Glomerular visceral epithelial cell (primary cell): ENCODE measurements at regions not wholly inside any gene's neighbourhood (a gene's known extent, or its start where the extent isn't known, plus 50 kb on each side); places are given as distances from the start of the nearest gene placed in this dataset.

Experiments
- DNase-seq: peaks from one replicate; pipeline ENCODE4 v3.0.0-alpha.2; 2016; ENCODE audit errors: extremely low spot score

DNA sequence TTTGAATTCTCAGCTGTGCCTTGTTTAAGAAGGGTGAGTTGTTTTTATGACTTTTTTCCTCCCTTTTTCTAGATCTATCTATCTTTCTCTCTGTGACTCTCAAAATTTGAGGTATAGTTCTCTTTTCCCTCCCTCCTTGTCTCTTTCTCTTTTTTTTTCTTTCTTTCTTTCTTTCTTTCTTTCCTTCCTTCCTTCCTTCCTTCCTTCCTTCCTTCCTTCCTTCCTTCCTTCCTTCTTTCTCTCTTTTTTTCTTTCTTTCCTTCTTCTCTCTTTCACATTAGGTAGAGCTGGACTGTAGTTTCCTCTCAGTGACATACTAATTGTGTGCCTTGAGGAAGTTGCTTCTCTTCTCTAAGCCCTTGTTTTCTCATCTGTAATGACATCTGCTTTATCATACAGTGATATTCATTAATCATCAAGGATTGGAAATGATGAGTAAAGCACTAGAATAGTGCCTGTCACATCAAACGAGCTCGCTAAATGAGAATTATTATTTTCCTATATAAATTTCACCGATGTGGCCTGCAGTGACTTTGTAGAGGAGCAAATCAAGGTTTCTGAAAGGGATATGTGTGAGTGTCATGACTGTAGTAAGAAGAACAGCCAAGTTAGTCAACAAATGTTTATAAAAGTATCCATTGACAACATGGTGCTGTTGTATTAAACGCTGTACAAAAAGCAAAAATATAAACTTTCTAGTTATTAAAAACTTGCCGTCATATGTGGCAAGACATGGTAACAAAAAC, 78.9 kb upstream of the SLC38A2 start:
- DNase-seq: no peak

DNA sequence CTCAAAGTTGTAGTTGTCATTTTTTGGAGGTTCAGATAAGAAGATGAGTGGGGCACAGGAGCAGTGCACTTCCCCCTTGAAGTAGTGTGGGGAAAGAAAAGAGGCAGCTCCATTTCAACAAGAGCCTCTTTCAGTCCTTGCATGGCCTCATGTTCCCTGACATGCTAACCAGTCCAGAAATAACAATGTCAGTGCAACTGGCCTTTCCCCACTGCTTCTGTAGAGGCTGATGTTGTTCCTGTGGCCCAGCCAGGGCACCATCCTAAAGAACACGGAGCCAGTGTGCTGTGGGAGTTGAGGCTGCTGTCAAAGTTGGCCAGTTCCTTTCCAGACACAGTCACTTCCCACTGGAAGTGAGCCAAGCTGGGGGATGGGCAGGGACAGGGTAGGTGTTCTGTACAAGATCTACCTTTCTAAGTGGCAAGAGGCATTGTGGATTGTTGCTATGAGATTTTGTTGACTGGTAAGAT, 77.7 kb upstream of the SLC38A2 start:
- no peak for DNase-seq

DNA sequence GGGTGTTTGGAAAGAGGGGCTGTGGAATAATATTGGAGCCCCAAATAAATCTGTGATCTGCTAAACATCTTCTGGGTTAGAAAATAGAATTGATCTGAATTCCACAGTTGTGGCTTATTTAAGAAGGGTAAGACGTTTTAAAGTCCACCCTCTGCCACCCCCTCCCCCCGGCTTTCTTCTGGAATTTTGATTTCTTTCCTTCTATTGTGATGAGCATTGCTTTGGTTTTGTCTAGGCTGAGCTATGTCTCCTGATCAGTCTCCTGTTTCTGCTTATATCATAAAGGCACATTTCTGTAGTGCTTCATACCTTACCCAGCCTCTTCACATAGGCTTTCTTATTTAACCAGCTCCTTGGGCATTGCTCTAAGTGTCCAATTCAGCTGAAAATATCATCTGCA, 77.3 kb upstream of the SLC38A2 start:
- no peak for DNase-seq

DNA sequence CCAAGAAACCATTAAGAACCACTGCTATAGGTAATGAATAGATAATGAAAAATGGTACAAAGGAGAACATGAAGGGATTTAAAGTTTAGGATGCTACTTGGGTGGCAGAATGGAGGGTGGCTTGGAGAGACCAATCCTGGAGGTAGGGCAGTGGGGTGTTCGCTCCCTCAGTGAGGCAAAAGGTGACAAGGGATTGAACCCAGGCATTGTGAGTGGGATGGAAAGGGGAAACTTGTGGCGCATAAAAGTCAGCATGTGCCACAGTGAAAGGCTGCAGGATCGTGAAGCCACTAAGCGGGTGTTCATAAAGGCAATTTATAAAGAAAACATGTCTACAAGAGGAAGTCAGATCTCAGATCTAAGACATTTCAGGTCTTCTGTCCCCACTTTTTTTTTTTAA, 76.7 kb upstream of the SLC38A2 start:
- DNase-seq: no peak

DNA sequence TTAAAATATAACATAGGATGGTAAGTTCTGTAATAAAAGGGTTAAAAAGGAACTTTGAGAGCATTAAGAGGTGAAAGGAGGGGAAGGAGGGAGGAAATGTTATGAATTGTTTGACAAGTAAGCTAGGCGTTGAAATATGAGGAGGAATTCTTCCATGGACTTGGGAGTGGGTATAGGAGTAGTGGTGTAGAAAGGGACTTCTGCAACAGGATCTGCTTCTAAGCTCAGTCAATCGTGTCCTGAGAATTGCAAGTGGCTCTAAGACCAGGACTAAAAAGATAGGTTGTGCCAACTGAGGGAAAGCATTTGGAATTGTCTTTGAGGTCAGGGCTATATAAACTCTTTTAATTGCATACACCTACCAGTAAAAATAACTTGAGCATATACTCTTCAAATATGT, 74.1 kb upstream of the SLC38A2 start:
- DNase-seq: no peak

DNA sequence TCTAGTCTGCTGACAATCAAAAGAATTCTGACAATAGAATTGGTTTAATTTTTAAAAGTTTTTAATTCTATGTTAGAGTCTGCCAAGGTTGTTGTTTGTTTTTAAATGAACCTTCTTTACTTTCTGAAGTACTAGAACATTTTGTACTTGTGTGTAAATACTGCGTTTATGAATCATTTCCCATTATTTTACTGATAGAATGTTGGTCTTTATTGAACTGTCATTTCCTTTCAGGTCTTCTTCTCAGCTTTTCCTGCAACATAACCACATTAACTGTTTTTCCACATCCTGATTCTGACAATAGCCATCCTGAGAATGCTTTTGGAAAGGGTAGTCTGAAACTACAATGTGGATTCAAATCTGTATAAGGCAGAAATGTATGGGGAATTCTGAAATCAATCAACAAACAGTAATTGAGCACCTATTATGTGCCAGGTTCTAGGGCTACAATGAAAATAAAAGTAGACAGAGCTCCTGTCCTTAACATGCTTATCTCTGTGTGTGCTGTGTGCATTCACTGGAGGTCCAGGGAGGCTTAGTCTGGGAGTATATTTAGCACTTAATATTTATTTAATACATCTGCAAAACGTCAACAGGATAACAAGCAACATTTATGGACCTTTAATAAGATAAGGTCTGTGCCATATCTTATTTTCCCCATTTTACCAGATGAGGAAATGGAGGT, 73.1 kb upstream of the SLC38A2 start:
- no peak for DNase-seq

DNA sequence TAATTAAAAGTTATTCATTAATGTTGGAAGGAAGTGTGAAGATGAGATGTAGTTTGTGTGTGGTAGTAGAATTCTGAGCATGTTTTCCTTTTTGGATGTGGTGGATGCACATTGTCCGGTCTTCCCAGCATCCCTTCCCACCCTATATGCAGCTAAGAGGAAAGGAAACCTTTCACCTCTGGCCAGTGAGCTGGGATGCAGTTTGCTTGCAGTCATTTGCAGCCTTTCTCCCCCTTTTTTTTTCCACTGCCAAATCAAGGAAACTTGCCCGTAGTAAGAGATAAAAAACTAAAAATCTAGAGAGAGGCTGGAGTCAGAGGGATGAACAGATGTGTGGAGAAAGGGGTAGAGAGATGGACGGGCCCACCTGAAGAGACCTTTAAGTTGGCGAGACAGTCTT, 72.5 kb upstream of the SLC38A2 start:
- DNase-seq: no peak

DNA sequence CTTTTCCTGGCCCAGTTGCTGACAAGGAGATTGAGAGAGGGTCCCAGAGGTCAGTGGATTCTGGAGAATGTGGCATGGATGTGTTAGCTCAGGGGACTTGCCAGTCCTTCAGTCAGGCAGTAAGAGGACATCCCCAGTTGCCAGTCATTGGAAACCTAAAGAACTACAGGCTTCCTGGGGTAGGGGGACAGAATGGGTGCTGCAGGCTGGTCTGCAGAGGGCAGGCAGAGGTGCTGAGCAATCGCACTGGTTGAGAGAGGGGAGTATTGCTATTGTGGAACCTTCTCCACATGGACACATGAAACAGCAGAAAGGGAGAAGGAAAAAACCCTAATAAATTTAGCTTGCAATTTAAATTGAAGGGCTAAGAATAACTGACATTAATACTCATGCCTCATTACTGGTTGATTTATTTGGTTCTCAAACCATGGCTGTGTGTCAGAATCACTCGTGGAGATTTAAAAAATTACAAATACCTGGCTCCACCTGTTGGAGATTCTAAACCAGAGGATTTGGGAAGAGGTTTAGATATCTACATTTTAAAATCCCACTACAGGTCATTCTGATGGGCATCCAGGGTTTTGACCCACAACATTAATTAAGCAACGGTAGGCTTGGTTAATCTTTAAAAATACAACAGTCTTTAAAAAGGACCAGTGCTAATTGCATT, 71.2 kb upstream of the SLC38A2 start:
- no peak for DNase-seq

DNA sequence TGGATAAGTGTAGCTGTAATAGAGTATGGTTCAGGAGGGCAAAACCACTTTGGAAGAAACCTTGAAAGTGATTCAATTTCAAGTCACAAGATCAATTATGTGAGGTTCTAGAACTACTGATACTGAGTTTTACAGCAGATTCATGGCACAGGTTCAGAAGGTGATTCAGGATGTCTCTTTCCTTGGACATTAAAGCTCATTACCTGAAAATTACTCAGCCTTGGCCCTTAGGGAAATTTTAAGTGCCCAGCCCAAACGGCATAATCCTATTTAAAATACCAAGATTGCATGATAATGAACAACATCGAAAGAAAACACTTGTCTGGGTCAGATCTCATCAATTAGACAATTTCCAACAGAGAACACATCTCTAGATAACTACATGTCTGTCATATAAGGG, 70.2 kb upstream of the SLC38A2 start:
- DNase-seq: no peak

DNA sequence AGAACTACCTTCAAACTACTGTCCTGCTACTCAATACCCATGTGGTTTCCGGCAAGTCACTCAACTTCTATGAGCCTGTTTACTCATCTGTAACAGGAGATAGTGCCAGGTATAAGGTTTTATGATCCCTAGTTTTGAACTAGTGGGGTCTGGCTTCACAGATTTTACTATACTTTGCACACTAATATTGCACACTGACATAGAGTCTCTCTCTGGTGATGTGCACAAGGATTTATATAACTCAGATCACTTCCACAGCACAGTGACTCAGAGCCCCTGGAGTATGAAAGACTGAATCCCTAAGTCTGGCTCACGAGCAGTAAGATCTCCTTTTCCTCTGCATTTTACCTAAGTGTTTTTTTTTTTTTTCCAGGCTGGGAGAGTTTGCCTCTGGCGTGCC, 69.7 kb upstream of the SLC38A2 start:
- DNase-seq: peak; percentile 47

DNA sequence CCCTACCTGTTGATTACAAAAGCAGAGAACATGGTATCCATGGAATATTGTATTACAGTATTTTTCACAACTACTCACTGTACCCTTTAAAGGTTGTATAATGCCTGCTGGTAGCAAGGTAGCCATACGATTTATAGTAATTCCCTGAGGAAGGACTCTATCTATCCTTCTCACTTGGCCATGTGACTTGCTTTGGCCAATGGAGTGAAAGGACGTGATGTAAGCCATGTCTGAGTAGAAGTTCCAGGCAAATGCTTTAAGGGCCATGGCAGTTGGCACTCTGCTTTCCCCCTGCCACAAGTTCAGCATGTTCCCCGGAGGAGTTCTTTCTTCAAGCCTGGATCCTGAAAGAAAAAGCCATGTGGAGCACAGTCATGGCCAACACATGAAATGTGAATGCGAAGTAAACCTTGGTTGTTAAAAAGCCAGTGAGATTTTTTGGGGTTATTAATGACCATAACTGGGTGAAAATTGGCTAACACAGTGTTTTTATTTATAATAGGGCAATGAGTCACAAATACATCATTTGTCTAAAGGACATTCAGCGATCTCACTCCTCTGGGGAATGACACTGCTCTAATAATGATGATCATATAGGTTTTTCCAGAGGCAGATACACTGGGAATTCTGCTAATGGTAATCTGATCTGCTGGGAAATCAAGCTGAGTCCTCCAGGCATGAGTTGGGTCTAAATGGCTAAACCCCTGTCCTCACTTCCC, 67.4 kb upstream of the SLC38A2 start:
- DNase-seq: no peak

DNA sequence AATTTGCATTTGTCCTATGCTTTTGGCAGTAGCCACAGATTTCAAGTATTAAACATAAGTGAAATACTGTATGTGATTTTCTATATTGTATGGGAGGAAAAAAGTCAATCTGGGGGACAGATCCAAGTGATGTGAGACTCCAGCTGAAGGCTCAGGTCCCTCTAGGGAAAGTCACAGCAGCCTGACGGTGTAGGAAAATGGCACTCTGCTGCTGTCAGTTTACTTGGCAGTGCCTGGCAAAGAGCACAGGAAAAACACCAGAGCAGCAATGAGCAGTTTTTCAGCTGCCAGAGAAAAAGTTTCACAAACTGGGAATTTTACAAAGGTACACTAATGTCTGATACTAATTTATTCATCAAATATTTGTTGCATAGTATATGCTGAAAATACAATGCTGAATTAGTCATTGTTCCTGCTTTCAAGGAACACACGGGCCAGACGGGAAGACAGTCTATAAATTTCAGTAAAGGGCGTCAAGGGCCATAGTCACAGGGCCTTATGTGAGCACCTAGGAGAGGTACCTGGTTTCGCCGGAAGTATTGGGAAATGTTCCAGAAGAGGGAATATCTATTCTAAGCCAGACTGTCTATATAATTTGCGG, 66.2 kb upstream of the SLC38A2 start:
- DNase-seq: no peak

DNA sequence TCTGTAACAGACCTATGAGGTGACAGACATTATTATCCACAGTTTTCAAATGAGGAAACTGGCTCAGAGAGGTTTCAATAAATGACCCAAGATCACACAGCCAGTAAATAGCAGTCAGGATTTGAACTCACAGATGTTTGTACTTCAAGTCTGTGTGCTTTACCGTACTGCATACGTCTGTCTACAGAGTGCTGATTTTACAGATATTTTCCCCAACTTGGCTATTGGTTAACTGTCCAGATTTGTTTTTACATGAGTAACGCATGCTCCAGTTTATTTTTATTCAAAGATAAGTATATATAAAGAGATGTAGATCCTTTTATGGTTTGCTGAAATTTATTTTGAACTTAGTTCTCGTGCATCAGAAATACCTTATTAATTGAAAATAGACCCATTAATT, 65.7 kb upstream of the SLC38A2 start:
- DNase-seq: no peak

DNA sequence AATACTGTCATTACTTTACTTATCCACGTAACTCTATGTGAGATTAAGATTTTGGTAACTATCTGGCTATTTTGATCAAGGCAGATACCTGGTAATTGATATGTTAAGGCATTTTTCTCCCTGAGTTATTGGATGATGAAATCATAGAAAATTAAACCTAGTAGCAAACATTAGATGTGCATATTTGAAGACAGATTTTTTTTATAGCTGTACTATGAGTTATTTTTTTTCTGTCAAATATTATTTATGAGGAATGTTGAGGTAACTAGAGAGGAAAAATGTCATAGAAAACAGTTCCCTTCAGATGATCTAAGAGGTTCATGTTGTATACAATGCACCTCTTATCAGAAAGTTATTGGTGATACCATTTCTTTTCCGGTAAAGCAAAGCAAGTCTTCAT, 64.9 kb upstream of the SLC38A2 start:
- no peak for DNase-seq

DNA sequence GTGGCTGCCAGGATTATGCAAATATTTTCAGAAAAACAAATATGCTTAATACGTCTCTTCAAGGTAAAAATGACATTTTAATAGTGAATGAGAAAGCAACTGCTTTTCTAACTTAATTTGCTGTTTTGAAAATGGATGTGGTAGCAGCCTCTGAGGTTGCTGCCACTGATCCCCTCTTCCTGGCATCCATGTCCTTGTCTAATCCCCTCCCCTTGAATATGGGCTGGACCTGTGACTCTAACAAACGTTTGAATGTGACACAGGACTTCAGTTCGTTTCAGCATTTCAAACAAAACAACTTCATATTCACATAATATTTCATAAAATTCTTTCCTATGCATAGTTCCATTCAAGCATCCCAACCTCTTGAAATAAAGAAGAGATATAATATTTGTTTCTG, 64.2 kb upstream of the SLC38A2 start:
- DNase-seq: no peak

DNA sequence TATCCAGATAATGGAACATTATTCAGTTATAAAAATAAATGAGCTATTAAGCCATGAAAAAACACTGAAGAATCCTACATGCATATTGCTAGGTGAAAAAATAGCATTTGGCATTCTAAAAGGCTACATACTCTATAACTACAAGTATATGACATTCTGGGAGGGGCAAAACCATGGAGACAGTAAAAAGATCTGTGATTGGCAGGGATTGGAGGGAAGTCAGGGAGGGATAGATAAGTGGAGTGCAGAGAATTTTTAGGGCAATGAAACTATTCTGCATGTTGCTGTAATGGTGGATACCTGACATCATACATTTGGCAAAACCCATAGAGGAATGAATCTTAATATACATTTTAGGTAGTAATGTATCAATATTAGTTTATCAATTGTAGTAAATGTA, 63.1 kb upstream of the SLC38A2 start:
- no peak for DNase-seq

DNA sequence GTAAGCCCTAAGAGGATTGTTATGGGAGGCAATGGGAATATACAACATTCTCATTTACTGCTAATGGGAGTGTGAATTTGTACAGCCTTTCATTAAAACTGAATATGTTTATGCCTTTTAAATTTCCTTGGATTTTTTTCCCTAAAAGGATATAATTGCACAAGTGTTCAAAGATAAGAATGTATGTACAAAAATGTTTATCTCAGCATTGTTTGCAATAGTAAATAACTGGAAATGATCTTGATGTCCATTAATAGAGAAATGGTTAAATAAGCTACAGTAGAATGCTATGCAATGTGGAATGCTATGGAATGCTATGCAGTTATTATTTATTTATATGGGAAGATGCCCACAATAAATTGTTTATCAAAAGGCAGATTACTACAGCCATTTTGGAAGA, 62.5 kb upstream of the SLC38A2 start:
- DNase-seq: no peak

DNA sequence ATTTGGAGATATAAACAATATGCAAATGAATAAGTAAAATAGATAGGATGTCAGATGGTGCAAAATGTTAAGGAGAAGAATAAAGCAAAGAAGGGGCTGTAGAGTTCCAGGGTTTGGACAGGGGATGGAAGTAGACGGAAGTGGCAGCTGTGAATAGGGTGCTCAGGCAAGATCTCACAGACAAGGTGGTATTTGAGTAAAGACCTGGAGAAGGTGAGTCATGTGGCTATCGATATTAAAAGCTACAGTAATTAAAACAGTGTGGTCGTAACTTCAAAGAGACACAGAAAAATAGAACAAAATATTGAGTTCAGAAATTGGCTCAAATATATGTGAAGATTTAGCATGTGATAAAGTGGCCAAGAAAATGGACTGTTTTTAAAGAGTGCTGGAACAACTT, 61.3 kb upstream of the SLC38A2 start:
- no peak for DNase-seq

DNA sequence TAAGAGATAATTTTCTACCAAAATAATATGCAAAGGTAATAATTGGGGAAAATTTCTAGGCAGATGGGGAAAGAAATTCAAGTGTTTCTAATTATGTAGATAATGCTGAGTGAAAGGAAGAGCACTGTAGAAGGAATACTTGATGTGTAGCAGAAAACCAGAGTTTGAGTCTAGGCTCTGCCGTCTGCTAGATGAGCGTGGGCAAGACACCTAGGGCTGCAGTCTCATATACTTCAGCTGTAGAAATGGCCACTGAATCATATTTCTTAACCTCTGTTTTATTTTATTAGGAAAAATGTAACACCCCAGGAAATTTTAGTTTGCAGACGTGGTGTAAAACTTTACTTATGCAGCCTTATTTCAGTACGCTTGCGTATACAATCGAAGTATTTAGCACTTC, 59.8 kb upstream of the SLC38A2 start:
- no peak for DNase-seq

DNA sequence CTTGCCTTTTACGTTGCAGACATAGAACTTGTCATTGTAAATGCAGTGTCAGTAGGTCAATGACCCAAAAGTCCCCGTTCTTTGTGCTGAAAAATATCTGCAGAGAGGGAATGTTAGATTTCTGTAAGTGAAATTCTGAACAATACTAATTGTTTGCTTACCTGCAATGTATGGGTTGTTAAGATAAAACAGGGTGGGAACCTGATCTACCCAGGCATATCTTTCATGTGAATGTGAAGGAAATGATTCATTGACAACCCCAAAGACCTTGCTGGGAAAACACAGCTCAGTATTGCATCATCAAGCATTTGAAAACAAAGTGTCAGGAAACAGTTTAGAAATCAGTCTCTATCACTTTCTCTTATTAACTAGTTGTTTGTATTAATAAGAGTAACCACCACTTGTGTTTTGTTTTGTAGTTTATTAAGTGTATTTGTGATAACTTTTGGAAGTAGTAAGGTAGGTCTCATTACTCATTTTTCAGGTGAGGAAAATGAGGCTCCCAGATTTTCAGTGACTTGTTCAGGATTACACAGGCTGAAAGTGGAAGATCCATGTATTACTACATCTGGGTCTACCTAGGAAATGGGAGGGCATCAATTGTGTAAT, 57.9 kb upstream of the SLC38A2 start:
- peak; percentile 65 for DNase-seq
